ENCODE measurements at regions not wholly inside any gene's neighbourhood (a gene's known extent, or its start where the extent isn't known, plus 50 kb on each side); places are given as distances from the start of the nearest gene placed in this dataset.

DNA sequence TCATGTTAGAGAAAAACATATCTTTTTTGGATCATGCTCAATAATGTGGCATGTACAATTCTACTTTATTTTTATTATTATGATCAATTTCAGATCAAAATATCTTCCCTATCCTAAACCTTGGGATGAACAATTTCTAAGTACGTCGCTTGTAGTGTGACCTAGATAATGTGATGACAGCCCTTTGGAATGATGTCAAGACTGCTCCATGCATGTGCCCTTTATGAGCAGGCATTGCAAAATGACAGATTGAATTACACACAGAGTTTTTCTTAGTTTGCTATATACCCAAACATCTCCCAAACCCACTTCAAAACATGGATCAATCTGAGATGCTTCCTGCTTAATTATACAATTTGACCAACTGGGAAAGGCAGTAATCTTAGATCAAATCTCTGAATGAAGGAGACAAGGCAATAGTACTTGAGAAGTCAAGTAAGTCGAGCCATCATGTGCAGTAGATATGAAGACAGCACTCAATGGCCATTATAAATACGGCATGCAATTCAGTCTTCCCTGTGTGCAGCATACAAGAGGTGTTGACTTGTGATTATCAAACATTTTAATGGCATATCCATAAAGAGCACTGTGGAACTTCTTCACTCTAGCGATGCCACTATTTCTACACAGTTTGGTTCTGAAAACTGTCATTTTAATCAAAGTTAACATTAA, 294.8 kb downstream of the RNF144B start:
- no peak for TF ChIP-seq EZH2 (IDR thresholded peaks at IDR 0.05)
- TF ChIP-seq YY1 (IDR thresholded peaks at IDR 0.05; ENCODE audit: extremely low read depth, insufficient replicate concordance, low read depth, low read length) = no peak
- no peak for TF ChIP-seq CEBPB (IDR thresholded peaks at IDR 0.05; ENCODE audit: low read depth)
- TF ChIP-seq, protein P1, sequence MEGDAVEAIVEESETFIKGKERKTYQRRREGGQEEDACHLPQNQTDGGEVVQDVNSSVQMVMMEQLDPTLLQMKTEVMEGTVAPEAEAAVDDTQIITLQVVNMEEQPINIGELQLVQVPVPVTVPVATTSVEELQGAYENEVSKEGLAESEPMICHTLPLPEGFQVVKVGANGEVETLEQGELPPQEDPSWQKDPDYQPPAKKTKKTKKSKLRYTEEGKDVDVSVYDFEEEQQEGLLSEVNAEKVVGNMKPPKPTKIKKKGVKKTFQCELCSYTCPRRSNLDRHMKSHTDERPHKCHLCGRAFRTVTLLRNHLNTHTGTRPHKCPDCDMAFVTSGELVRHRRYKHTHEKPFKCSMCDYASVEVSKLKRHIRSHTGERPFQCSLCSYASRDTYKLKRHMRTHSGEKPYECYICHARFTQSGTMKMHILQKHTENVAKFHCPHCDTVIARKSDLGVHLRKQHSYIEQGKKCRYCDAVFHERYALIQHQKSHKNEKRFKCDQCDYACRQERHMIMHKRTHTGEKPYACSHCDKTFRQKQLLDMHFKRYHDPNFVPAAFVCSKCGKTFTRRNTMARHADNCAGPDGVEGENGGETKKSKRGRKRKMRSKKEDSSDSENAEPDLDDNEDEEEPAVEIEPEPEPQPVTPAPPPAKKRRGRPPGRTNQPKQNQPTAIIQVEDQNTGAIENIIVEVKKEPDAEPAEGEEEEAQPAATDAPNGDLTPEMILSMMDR (IDR thresholded peaks at IDR 0.05 in 2 of 3, conservative IDR thresholded peaks at IDR 0.05 in 1 of 3; ENCODE audit: borderline replicate concordance in 1 of 3, insufficient read depth in 1 of 3, low read depth in 2 of 3, low read length in 2 of 3) = no peak
- TF ChIP-seq ATF3 (IDR thresholded peaks at IDR 0.05) = no peak
- no peak for TF ChIP-seq RAD21 (IDR thresholded peaks at IDR 0.05; ENCODE audit: low read depth)
- TF ChIP-seq POLR2AphosphoS5 (IDR thresholded peaks at IDR 0.05; ENCODE audit: low read depth, low read length) = no peak
- TF ChIP-seq MAX (IDR thresholded peaks at IDR 0.05) = no peak
- no peak for TF ChIP-seq POLR2A (IDR thresholded peaks at IDR 0.05; ENCODE audit: borderline replicate concordance, extremely low read depth, insufficient read depth, insufficient read length)
- TF ChIP-seq EZH2phosphoT487 (IDR thresholded peaks at IDR 0.05; ENCODE audit: borderline replicate concordance) = no peak
